ENCODE measurements at regions not wholly inside any gene's neighbourhood (a gene's known extent, or its start where the extent isn't known, plus 50 kb on each side); places are given as distances from the start of the nearest gene placed in this dataset.

DNA sequence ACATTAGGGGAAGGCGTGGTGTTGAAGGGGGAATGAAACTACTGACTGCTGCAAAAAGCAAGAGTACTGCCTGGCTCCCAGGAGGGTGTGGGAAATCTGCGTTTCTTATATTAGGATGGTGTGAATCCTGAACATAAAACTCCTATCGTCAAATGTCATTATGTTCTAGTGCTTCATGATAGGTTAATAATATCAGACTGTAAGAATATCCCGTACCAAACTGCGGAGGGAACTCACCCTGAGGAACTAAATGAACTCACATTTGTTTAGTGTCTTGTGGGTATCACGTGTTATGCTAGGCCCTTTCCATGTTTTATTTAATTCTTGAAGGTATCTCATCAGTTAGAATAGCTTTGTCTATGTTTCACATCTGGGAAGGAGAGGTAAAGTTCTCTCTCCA, 610.7 kb downstream of the QKI start:
- TF ChIP-seq CTCF (IDR thresholded peaks at IDR 0.05; ENCODE audit: insufficient read depth, low read length, poor library complexity, severe bottlenecking), result no peak
- no peak for TF ChIP-seq EZH2phosphoT487 (conservative IDR thresholded peaks at IDR 0.05; ENCODE audit: low read length)
